Astrocyte (in vitro differentiated cells and primary cell): ENCODE measurements at regions not wholly inside any gene's neighbourhood (a gene's known extent, or its start where the extent isn't known, plus 50 kb on each side); places are given as distances from the start of the nearest gene placed in this dataset.

Source experiments
- DNase-seq: peaks from one replicate; pipeline ENCODE4 v3.0.0-alpha.2; 2010; ENCODE audit warnings: low read depth
- FAIRE-seq: peaks from 2 replicates; lab custom pipeline; 2011; peaks lifted over from hg19 to GRCh38; lab: Jason Lieb, UNC
- H2AFZ ChIP-seq: 2 replicates; pipeline ENCODE4 v1.6.0; 2012; ENCODE audit warnings: low read depth, low read length, inconsistent platforms
- H3K27ac ChIP-seq: 2 replicates; pipeline ENCODE4 v1.5.1; 2011; ENCODE audit warnings: low read depth, low read length, inconsistent platforms
- H3K27me3 ChIP-seq: 2 replicates; pipeline ENCODE4 v1.6.0; 2011; ENCODE audit warnings: low read length, inconsistent platforms; ENCODE audit not compliant: insufficient read depth
- H3K36me3 ChIP-seq: 2 replicates; pipeline ENCODE4 v1.5.1; 2011; ENCODE audit warnings: low read length, inconsistent platforms; ENCODE audit not compliant: insufficient read depth
- H3K4me1 ChIP-seq: 2 replicates; pipeline ENCODE4 v1.5.1; 2011; ENCODE audit warnings: low read length, inconsistent platforms; ENCODE audit not compliant: insufficient read depth
- H3K4me2 ChIP-seq: 2 replicates; pipeline ENCODE4 v1.6.0; 2012; ENCODE audit warnings: low read length, inconsistent platforms
- H3K4me3 ChIP-seq: 2 replicates; pipeline ENCODE4 v1.5.1; 2011; ENCODE audit warnings: low read depth, mild to moderate bottlenecking, low read length, inconsistent platforms; ENCODE audit not compliant: insufficient read depth
- H3K79me2 ChIP-seq: 2 replicates; pipeline ENCODE4 v1.6.0; 2012; ENCODE audit warnings: mild to moderate bottlenecking, low read length, inconsistent platforms; ENCODE audit not compliant: insufficient read depth
- H3K9ac ChIP-seq: 2 replicates; pipeline ENCODE4 v1.6.0; 2012; ENCODE audit warnings: mild to moderate bottlenecking, low read length, inconsistent platforms
- H3K9me3 ChIP-seq: 2 replicates; pipeline ENCODE4 v1.5.1; 2012; ENCODE audit warnings: low read depth, mild to moderate bottlenecking, low read length, inconsistent platforms; ENCODE audit not compliant: insufficient read depth
- H4K20me1 ChIP-seq: 2 replicates; pipeline ENCODE4 v1.6.0; 2012; ENCODE audit warnings: low read length, inconsistent platforms; ENCODE audit not compliant: insufficient read depth
- H3K27ac Mint-ChIP-seq: one replicate; pipeline ENCODE4 v1.8.0; 2021; ENCODE audit warnings: mild to moderate bottlenecking, mixed read lengths; ENCODE audit not compliant: unreplicated experiment
- H3K27me3 Mint-ChIP-seq: one replicate; pipeline ENCODE4 v1.8.0; 2021; ENCODE audit warnings: low read depth, mixed read lengths; ENCODE audit not compliant: unreplicated experiment
- H3K36me3 Mint-ChIP-seq: one replicate; pipeline ENCODE4 v1.8.0; 2021; ENCODE audit warnings: low read depth, mixed read lengths; ENCODE audit not compliant: unreplicated experiment
- H3K4me1 Mint-ChIP-seq: one replicate; pipeline ENCODE4 v1.8.0; 2021; ENCODE audit warnings: low read depth, mixed read lengths; ENCODE audit not compliant: unreplicated experiment
- H3K4me3 Mint-ChIP-seq: one replicate; pipeline ENCODE4 v1.8.0; 2021; ENCODE audit warnings: mild to moderate bottlenecking, moderate library complexity, mixed read lengths; ENCODE audit not compliant: unreplicated experiment
- H3K9me3 Mint-ChIP-seq: one replicate; pipeline ENCODE4 v1.8.0; 2021; ENCODE audit warnings: mild to moderate bottlenecking, mixed read lengths; ENCODE audit not compliant: unreplicated experiment
- CTCF ChIP-seq: IDR thresholded peaks from 2 replicates; pipeline ENCODE4 v1.5.1; 2011; ENCODE audit warnings: low read depth, mild to moderate bottlenecking, inconsistent platforms, low read length, moderate library complexity; ENCODE audit not compliant: insufficient read depth
- EZH2 ChIP-seq: IDR thresholded peaks from 2 replicates; pipeline ENCODE4 v1.6.1; 2012; ENCODE audit warnings: mild to moderate bottlenecking, low read length, inconsistent platforms; ENCODE audit not compliant: insufficient read depth

- DNase-seq = no peak
- peaks cover 8% of the 10 kb centered on the region for H3K4me1 ChIP-seq
- H4K20me1 ChIP-seq = no peaks in the 10 kb centered on the region
- TF ChIP-seq CTCF = no peak
- peak; percentile 99 for TF ChIP-seq EZH2
- peaks cover 75% of the 10 kb centered on the region for H3K27me3 ChIP-seq
- peak overlapping the region; percentile 82 for H3K4me2 ChIP-seq
- FAIRE-seq = no peak
- H3K9me3 Mint-ChIP-seq = no peaks in the 10 kb centered on the region
- no peaks in the 10 kb centered on the region for H3K36me3 Mint-ChIP-seq
- no peak overlapping the region for H3K27ac ChIP-seq
- peak overlapping the region; percentile 55 for H2AFZ ChIP-seq
- H3K4me1 Mint-ChIP-seq = peaks cover 5% of the 10 kb centered on the region
- H3K27ac Mint-ChIP-seq = no peak overlapping the region
- peak overlapping the region; percentile 38 for H3K4me3 ChIP-seq
- H3K4me3 Mint-ChIP-seq = peak overlapping the region; percentile 81
- peak overlapping the region; percentile 39 for H3K9ac ChIP-seq
- H3K36me3 ChIP-seq = no peaks in the 10 kb centered on the region
- H3K79me2 ChIP-seq = no peaks in the 10 kb centered on the region
- H3K9me3 ChIP-seq = no peaks in the 10 kb centered on the region
- peaks cover 55% of the 10 kb centered on the region for H3K27me3 Mint-ChIP-seq
Observed at GRCh38 chr21:38660333-38661196, 145.2 kb upstream of the ETS2 start.

- peak overlapping the region; percentile 55 for H2AFZ ChIP-seq
- Mint-ChIP-seq H3K27me3 (peaks cover 55% of the 10 kb centered on the region), H3K4me3 (peak overlapping the region; percentile 81), H3K27ac (peak overlapping the region; percentile 51), H3K4me1 (peaks cover 5% of the 10 kb centered on the region), H3K36me3 (no peaks in the 10 kb centered on the region), H3K9me3 (no peaks in the 10 kb centered on the region)
- no peaks in the 10 kb centered on the region for H4K20me1 ChIP-seq
- no peak for FAIRE-seq
- DNase-seq = peak; percentile 12
- peaks cover 8% of the 10 kb centered on the region for H3K4me1 ChIP-seq
- no peaks in the 10 kb centered on the region for H3K79me2 ChIP-seq
- H3K9ac ChIP-seq = peak overlapping the region; percentile 39
- H3K4me2 ChIP-seq = peak overlapping the region; percentile 82
- TF ChIP-seq EZH2 (peak; percentile 8), CTCF (no peak)
- no peaks in the 10 kb centered on the region for H3K36me3 ChIP-seq
- H3K27ac ChIP-seq = no peak overlapping the region
- H3K9me3 ChIP-seq = no peaks in the 10 kb centered on the region
- peak overlapping the region; percentile 38 for H3K4me3 ChIP-seq
- H3K27me3 ChIP-seq = peaks cover 75% of the 10 kb centered on the region
Observed at GRCh38 chr21:38661197-38661871, 144.4 kb upstream of the ETS2 start.
